ENCODE measurements at regions not wholly inside any gene's neighbourhood (a gene's known extent, or its start where the extent isn't known, plus 50 kb on each side); places are given as distances from the start of the nearest gene placed in this dataset.

GRCh38 chr15:100778831-100779288, 100.8 kb upstream of the ALDH1A3 start:
- TF ChIP-seq CTCF (conservative IDR thresholded peaks at IDR 0.05; ENCODE audit: low read depth, low read length): no peak
- DNase-seq (ENCODE audit: low read depth): no peak
- H3K4me3 ChIP-seq (ENCODE audit: low read length): no peak overlapping the region

GRCh38 chr15:100779331-100780207, 100.1 kb upstream of the ALDH1A3 start:
- no peak for DNase-seq (ENCODE audit: low read depth)
- H3K4me3 ChIP-seq (ENCODE audit: low read length): no peak overlapping the region
- TF ChIP-seq CTCF (conservative IDR thresholded peaks at IDR 0.05; ENCODE audit: low read depth, low read length): no peak

GRCh38 chr15:100780208-100780800, 99.3 kb upstream of the ALDH1A3 start:
- DNase-seq (ENCODE audit: low read depth): no peak
- no peak for TF ChIP-seq CTCF (conservative IDR thresholded peaks at IDR 0.05; ENCODE audit: low read depth, low read length)
- no peak overlapping the region for H3K4me3 ChIP-seq (ENCODE audit: low read length)

- H3K4me3 ChIP-seq (ENCODE audit: low read length): no peak overlapping the region
- TF ChIP-seq CTCF (conservative IDR thresholded peaks at IDR 0.05; ENCODE audit: low read depth, low read length): no peak
- no peak for DNase-seq (ENCODE audit: low read depth)
Observed at GRCh38 chr15:100781061-100781960, 98.3 kb upstream of the ALDH1A3 start.

GRCh38 chr15:100781961-100782530, 97.6 kb upstream of the ALDH1A3 start:
- DNase-seq (ENCODE audit: low read depth): no peak
- H3K4me3 ChIP-seq (ENCODE audit: low read length): no peak overlapping the region
- TF ChIP-seq CTCF (conservative IDR thresholded peaks at IDR 0.05; ENCODE audit: low read depth, low read length): no peak

GRCh38 chr15:100783291-100783690, 96.3 kb upstream of the ALDH1A3 start:
- H3K4me3 ChIP-seq (ENCODE audit: low read length): no peak overlapping the region
- no peak for DNase-seq (ENCODE audit: low read depth)
- no peak for TF ChIP-seq CTCF (conservative IDR thresholded peaks at IDR 0.05; ENCODE audit: low read depth, low read length)
